ENCODE measurements at regions not wholly inside any gene's neighbourhood (a gene's known extent, or its start where the extent isn't known, plus 50 kb on each side); places are given as distances from the start of the nearest gene placed in this dataset.

DNA sequence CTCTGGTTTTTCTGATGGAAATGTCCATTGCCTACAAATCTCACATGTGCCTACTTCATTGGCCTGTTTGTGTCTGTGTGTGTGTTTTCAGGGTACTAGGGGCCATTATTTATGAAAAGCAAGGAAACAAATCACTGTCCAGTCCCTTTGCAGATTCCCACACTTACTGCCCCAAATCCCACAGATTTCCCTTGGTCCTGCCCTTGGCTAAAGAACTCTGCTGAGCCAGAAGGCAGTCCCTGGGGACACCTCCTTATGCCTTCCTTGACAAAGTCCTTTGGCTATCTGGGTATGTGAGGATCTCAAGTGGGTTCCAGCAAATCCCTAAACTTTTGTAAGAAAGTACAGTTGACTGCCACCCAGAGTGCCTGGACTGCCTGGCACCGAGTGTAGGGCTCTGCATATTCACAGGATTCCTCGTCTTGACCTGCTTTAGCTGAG, 388.1 kb downstream of the BCAT1 start:
- DNase-seq, result peak in 4 of 56 donors; percentile 3 to 33 (median 14)

- DNase-seq, result no peak
These were observed 388.6 kb downstream of the BCAT1 start for GRCh38 chr12:24560192-24560775.

DNA sequence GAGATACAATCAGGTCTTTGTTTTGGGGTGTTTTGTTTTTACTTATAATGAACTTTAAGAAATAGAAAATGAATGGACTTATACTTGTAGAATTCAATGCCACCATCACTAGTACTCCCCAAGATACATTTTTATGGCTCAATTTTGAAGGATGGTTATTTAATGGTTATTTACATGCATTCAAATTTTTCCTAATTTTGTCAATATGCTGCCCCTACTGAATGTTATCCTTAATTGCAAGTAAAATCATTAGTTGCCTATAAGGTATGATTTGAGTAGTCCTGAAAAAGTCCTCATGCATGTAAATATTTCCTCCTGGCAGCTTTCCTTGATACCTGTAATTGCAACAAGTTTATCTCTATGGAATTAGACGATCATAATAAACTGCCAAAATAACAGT, 391.2 kb downstream of the BCAT1 start:
- DNase-seq, result no peak

GRCh38 chr12:24555730-24556129, 393.2 kb downstream of the BCAT1 start:
- DNase-seq, result no peak

DNA sequence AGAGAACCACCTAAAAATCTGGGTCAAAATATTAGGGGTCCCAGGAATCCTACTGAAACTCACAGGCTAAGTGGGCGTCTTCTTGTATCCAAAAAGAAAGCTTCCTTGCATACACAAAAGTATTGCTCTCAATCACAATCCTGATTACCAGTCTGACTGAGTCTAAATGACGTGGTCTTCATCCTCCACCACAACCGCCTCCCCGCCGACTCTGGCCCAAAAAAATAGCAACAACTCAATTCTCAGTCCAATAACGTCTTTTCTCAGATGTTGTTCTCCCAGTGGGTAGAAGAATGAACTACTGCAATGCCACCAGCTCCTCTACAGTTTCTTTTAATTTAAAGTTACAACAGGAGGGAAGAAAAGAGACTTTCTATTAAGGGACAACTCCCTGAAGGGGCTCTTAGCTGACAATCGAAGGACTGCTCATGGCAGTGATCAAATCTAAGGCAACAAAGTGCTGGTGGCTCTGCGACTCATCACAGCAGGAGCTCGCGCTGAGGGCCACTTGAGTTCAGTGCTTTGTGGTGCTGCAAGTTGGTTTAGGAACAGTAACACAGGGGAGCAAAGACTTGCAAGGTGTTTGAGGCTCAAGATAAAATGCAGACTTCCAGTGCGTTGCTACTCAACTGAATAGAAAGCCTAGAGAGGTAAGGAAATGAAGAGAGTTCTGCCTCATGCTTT, 394.1 kb downstream of the BCAT1 start:
- DNase-seq, result peak in 4 of 56 donors; percentile 1 to 23 (median 6)

- DNase-seq, result no peak
These were observed 395.6 kb downstream of the BCAT1 start for GRCh38 chr12:24553259-24553658.

GRCh38 chr12:24551163-24551786, 397.6 kb downstream of the BCAT1 start:
- DNase-seq, result no peak

DNA sequence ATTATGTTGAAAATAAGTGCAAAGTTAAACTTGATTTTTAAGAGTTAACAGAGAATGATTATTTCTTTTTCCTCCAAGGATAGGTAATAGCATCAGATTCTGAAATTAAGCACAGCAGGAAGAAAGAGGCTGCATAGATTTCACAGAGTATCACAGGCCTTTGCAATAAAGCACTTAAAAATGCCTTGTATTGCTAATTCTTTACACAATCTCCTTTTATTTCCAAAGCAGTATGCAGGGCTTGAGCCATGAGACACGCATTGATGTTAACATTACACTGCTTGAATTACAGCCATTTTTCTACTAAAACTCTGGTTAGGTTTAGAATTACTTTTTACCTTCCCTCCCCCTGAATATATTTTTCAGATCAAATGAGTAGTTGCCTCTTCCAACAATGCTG, 398.3 kb downstream of the BCAT1 start:
- DNase-seq, result no peak

DNA sequence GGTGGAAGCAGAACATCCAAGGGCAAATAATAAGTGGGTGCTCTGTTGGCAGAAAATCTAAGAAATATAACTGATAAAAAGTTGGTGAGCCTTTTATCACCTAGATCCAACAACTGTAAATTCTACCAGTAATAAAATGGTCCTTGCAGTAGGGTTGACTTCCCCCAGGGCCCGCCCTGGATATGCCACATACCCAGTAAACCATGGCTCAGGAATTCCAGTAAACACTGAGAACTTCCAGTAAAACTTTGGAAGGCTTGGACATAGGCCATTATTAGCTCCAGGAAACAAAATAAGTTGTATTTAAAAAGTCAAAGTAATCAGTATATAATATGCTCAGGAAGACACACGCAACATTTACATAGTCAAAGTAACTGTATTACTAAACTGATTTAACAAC, 402.2 kb downstream of the BCAT1 start:
- DNase-seq, result no peak

- DNase-seq, result no peak
These were observed 402.8 kb downstream of the BCAT1 start for GRCh38 chr12:24546084-24546483.

DNA sequence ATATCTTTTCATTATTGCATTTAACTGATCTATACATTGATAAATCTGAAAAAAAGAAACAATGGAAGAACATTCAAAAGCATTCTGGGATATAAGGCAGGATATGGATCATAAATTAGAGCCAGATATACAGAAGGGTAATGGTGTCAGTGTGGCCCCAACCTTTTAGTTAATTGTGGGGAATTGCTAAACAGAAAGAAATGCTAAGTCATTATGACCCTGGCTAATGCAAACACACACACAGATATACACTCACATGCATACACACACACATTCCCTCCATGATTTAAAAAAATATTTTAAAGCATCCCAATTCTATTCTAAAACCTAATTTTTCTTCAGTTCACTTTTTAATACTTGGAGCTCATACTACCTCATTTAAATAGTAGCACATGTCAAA, 404.5 kb downstream of the BCAT1 start:
- no peak for DNase-seq

- no peak for DNase-seq
These were observed 407.6 kb downstream of the BCAT1 start for GRCh38 chr12:24541193-24541871.

DNA sequence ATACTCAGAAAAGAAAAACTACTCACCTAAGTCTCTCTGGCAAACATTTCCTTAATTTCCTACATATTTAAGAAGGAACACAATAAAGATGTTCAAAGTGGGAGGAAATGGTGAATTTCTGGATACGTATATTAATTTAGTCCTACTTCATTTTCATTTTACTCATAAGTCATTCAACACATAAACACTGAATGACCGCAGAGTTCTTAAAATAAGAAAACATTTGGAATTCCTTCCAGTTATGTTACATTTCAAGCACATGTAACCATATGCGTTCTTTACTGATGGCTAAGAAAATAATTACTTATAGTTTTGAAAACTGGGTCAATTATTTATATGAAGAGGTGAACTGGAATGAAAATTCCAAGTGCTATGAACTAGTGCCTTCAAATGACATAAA, 409.3 kb downstream of the BCAT1 start:
- no peak for DNase-seq

DNA sequence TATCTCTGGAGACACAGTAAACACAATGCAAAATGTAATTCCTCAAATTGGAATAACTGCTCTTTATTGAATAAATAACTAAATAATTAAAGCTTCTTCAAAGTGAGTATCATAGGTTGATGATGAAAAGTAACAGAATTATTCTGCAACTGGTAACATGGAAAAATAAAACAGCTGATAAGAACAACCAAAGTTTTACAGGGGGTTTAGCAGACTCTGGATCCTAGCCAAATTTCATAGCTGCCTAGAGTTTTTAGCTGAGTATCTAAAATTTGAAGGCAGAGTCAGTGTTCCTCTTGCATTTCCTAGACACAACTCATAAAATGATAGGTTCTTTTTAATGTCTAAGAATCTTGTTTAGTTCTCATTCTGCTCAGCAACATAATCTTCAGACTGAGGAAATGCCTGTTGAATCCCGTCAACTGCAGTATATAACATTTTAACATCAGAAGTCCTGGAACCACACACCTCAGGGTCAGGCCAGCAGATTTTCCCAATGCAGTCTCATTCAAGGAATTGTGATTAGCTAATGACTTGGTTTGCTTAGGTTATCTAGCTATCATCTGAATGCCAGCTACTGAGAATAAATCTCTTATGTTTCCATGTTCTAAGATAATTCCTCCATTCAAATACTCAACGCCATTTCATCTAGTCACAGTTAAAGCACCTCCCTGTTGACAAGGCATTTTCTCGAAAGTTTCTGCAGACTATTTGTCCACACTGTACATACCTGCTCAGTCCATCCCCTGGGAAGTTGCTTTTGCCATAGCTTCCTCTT, 411.6 kb downstream of the BCAT1 start:
- DNase-seq, result no peak

GRCh38 chr12:24535334-24536069, 413.4 kb downstream of the BCAT1 start:
- no peak for DNase-seq

DNA sequence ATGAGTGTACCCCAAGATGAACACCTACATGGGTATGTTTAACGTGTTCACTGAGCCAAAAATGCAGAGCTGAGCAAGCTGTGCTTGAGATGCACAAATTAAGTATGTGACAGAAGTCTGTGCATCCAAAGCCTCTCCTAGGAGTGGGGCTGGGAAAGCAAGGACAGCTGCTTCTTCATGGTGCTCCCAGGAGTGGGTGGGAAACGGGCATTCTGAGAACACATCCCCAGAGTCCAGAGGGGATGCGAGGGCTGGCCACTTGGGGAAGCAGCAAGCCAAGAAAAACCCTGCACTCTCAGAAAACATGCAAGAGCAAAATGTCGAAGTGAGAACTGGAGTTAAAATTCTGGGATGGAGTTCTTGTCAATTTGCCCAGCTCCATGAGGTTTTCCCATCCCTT, 414.3 kb downstream of the BCAT1 start:
- peak in 6 of 56 donors; percentile 2 to 16 (median 3) for DNase-seq

GRCh38 chr12:24533716-24534352, 415.1 kb downstream of the BCAT1 start:
- no peak for DNase-seq

- DNase-seq, result no peak
These were observed 418.2 kb downstream of the BCAT1 start for GRCh38 chr12:24530689-24531088.

GRCh38 chr12:24527102-24527501, 421.8 kb downstream of the BCAT1 start:
- no peak for DNase-seq

DNA sequence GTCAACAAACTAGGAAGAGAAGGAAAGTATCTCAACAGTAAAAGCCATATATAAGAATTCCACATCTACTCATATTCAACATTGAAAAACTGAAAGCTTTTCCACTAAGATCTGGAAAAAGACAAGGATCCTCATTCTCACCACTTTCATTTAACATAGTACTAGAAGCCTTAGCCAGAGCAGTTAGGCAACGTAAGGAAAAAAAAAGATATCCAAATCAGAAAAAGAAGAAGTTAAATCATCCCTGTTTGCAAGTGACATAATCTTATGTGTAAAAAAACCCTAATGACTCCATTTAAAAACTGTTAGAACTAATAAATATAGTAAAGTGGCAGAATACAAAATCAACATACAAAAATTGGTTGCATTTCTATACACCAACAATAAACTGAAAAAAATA, 426.2 kb downstream of the BCAT1 start:
- DNase-seq, result no peak
